PC-3 (cell line): ENCODE measurements at regions not wholly inside any gene's neighbourhood (a gene's known extent, or its start where the extent isn't known, plus 50 kb on each side); places are given as distances from the start of the nearest gene placed in this dataset.

Source experiments
- CTCF ChIP-seq: fragments of 300-600 bp; sonication (generic); conservative IDR thresholded peaks from 2 replicates; pipeline ENCODE4 v1.5.1; 2017; ENCODE audit warnings: antibody characterized with exemption, low read depth, mild to moderate bottlenecking, low read length
- EZH2 ChIP-seq: fragments of 300-600 bp; sonication (generic); IDR thresholded peaks from one replicate; pipeline ENCODE4 v1.6.1; 2017; ENCODE audit warnings: antibody characterized with exemption, mild to moderate bottlenecking, low read length; ENCODE audit not compliant: unreplicated experiment
- EZH2phosphoT487 ChIP-seq: fragments of 300-600 bp; sonication (generic); IDR thresholded peaks from 2 replicates; pipeline ENCODE4 v1.6.1; 2018; ENCODE audit warnings: mild to moderate bottlenecking, antibody characterized with exemption, low read length, borderline replicate concordance

- TF ChIP-seq CTCF (no peak), EZH2 (no peak), EZH2phosphoT487 (no peak)
Measured at GRCh38 chr7:127527561-127527960, 57.8 kb downstream of the GCC1 start.
